ENCODE measurements at regions not wholly inside any gene's neighbourhood (a gene's known extent, or its start where the extent isn't known, plus 50 kb on each side); places are given as distances from the start of the nearest gene placed in this dataset.

- no peaks in the 10 kb centered on the region for H3K4me1 ChIP-seq (ENCODE audit: control insufficient read depth, insufficient read depth, low read length)
- 83% methylated on average over 2 of the region's 2 CpGs for WGBS, 2 experiments (ENCODE audit: insufficient coverage in 1 of 2, insufficient read length in 1 of 2)
- no peak overlapping the region for H3K27ac Mint-ChIP-seq
These were observed 167.6 kb upstream of the GJE1 start for GRCh38 chr6:141965016-141965545.

GRCh38 chr6:141963543-141964295 lies 169.0 kb upstream of the GJE1 start:
- Histone ChIP-seq H3K9me3 (ENCODE audit: control insufficient read depth, low read length) (peaks cover 5% of the 10 kb centered on the region), H3K36me3 (ENCODE audit: control insufficient read depth, insufficient read depth, low read length) (no peaks in the 10 kb centered on the region), H3K9ac (ENCODE audit: extremely low read depth, low read length, poor library complexity, severe bottlenecking) (no peak overlapping the region), H3K4me1 (ENCODE audit: control insufficient read depth, insufficient read depth, low read length) (no peaks in the 10 kb centered on the region), H3K27ac (ENCODE audit: low read depth, low read length) (no peak overlapping the region), H3K4me3 (ENCODE audit: low read length) (no peak overlapping the region), H3K27me3 (ENCODE audit: control insufficient read depth, insufficient read depth, low read length, poor library complexity, severe bottlenecking) (no peaks in the 10 kb centered on the region)
- no peak for TF ChIP-seq CTCF (conservative IDR thresholded peaks at IDR 0.05)
- no peaks in the 10 kb centered on the region for H3K27me3 Mint-ChIP-seq (ENCODE audit: insufficient read depth)
- 80 to 96% methylated on average over 1 to 3 of the region's 3 CpGs for WGBS, 2 experiments (ENCODE audit: insufficient coverage in 1 of 2, insufficient read length in 1 of 2)
- H3K9me3 Mint-ChIP-seq: peaks cover 1% of the 10 kb centered on the region
- H3K4me1 Mint-ChIP-seq: peaks cover 9% of the 10 kb centered on the region
- DNase-seq: no peak
- H3K36me3 Mint-ChIP-seq (ENCODE audit: low read depth): no peaks in the 10 kb centered on the region
- no peak overlapping the region for H3K4me3 Mint-ChIP-seq
- H3K27ac Mint-ChIP-seq: no peak overlapping the region

More at GRCh38 chr6:141965016-141965545, 167.6 kb upstream of the GJE1 start:
- H3K36me3 Mint-ChIP-seq (ENCODE audit: low read depth): no peaks in the 10 kb centered on the region
- peaks cover 5% of the 10 kb centered on the region for H3K9me3 ChIP-seq (ENCODE audit: control insufficient read depth, low read length)
- no peak overlapping the region for H3K9ac ChIP-seq (ENCODE audit: extremely low read depth, low read length, poor library complexity, severe bottlenecking)
- H3K27me3 ChIP-seq (ENCODE audit: control insufficient read depth, insufficient read depth, low read length, poor library complexity, severe bottlenecking): no peaks in the 10 kb centered on the region
- no peak for DNase-seq
- no peaks in the 10 kb centered on the region for H3K36me3 ChIP-seq (ENCODE audit: control insufficient read depth, insufficient read depth, low read length)
- no peak overlapping the region for H3K4me3 ChIP-seq (ENCODE audit: low read length)
- peaks cover 13% of the 10 kb centered on the region for H3K9me3 Mint-ChIP-seq
- H3K27me3 Mint-ChIP-seq (ENCODE audit: insufficient read depth): no peaks in the 10 kb centered on the region
- no peak for TF ChIP-seq CTCF (conservative IDR thresholded peaks at IDR 0.05)
- no peak overlapping the region for H3K27ac ChIP-seq (ENCODE audit: low read depth, low read length)
- peaks cover 7% of the 10 kb centered on the region for H3K4me1 Mint-ChIP-seq
- no peak overlapping the region for H3K4me3 Mint-ChIP-seq

- H3K9me3 ChIP-seq (ENCODE audit: control insufficient read depth, low read length): peaks cover 29% of the 10 kb centered on the region
- Mint-ChIP-seq H3K36me3 (ENCODE audit: low read depth) (peaks cover 22% of the 10 kb centered on the region), H3K4me3 (no peak overlapping the region), H3K9me3 (peaks cover 36% of the 10 kb centered on the region), H3K27me3 (ENCODE audit: insufficient read depth) (no peaks in the 10 kb centered on the region), H3K27ac (peak overlapping the region; percentile 74), H3K4me1 (peaks cover 43% of the 10 kb centered on the region)
- no peaks in the 10 kb centered on the region for H3K27me3 ChIP-seq (ENCODE audit: control insufficient read depth, insufficient read depth, low read length, poor library complexity, severe bottlenecking)
- TF ChIP-seq CTCF (conservative IDR thresholded peaks at IDR 0.05): no peak
- no peak for DNase-seq
- peaks cover 14% of the 10 kb centered on the region for H3K4me1 ChIP-seq (ENCODE audit: control insufficient read depth, insufficient read depth, low read length)
- no peaks in the 10 kb centered on the region for H3K36me3 ChIP-seq (ENCODE audit: control insufficient read depth, insufficient read depth, low read length)
- 70 to 83% methylated on average over 1 to 4 of the region's 4 CpGs for WGBS, 2 experiments (ENCODE audit: insufficient coverage in 1 of 2, insufficient read length in 1 of 2)
- H3K27ac ChIP-seq (ENCODE audit: low read depth, low read length): no peak overlapping the region
- H3K4me3 ChIP-seq (ENCODE audit: low read length): no peak overlapping the region
- no peak overlapping the region for H3K9ac ChIP-seq (ENCODE audit: extremely low read depth, low read length, poor library complexity, severe bottlenecking)
These were observed 175.5 kb upstream of the GJE1 start for GRCh38 chr6:141957271-141957670.

All from endodermal cell (in vitro differentiated cells).